H1 (cell line): ENCODE measurements at regions not wholly inside any gene's neighbourhood (a gene's known extent, or its start where the extent isn't known, plus 50 kb on each side); places are given as distances from the start of the nearest gene placed in this dataset.

Experiments
- CTCF ChIA-PET: fragments of 300-600 bp; sonication (Branson Sonifier 250); formaldehyde crosslinking; loops from one replicate; lab custom pipeline; 2021; ENCODE audit not compliant: partially characterized antibody; lab: Charles Lee
- POLR2A ChIA-PET: fragments of 300-600 bp; sonication (Branson Sonifier 250); formaldehyde crosslinking; loops from one replicate; lab custom pipeline; 2021; ENCODE audit warnings: inconsistent platforms; ENCODE audit not compliant: partially characterized antibody; lab: Charles Lee
- DNase-seq, 2 experiments: peaks; one replicate each; pipeline versions ENCODE4 v3.0.0 to v3.0.0-alpha.2; 2010 to 2022; ENCODE audit warnings: low spot score in 2 of 2, low read depth in 1 of 2, mixed read lengths in 1 of 2
- FAIRE-seq: peaks from 2 replicates; lab custom pipeline; 2011; peaks lifted over from hg19 to GRCh38; lab: Jason Lieb, UNC
- H2AFZ ChIP-seq: 2 replicates; pipeline ENCODE4 v1.8.1; 2012; ENCODE audit warnings: low read length, inconsistent platforms
- H2AK5ac ChIP-seq: 2 replicates; pipeline ENCODE4 v1.6.1; 2013; ENCODE audit warnings: low read depth, low read length
- H2BK120ac ChIP-seq: replicated peaks from 2 replicates; pipeline ENCODE3; 2013; ENCODE audit warnings: low read depth, low read length, inconsistent platforms
- H2BK12ac ChIP-seq: 2 replicates; pipeline ENCODE4 v1.6.1; 2013; ENCODE audit warnings: low read depth, low read length
- H2BK15ac ChIP-seq: 2 replicates; pipeline ENCODE4 v1.6.1; 2013; ENCODE audit warnings: low read length
- H2BK20ac ChIP-seq: 2 replicates; pipeline ENCODE4 v1.6.1; 2013; ENCODE audit warnings: low read length
- H2BK5ac ChIP-seq: 2 replicates; pipeline ENCODE4 v1.6.1; 2013; ENCODE audit warnings: low read depth, low read length
- H3K14ac ChIP-seq: 2 replicates; pipeline ENCODE4 v1.6.1; 2013; ENCODE audit warnings: inconsistent platforms; ENCODE audit not compliant: insufficient read length
- H3K18ac ChIP-seq: 2 replicates; pipeline ENCODE4 v1.6.1; 2013; ENCODE audit warnings: low read length; ENCODE audit errors: extremely low read depth
- H3K23ac ChIP-seq: 2 replicates; pipeline ENCODE4 v1.6.1; 2013; ENCODE audit warnings: inconsistent platforms; ENCODE audit not compliant: insufficient read length
- H3K23me2 ChIP-seq: 2 replicates; pipeline ENCODE4 v1.6.1; 2013; ENCODE audit warnings: low read depth, low read length
- H3K27ac ChIP-seq: 2 replicates; pipeline ENCODE4 v1.6.1; 2011; ENCODE audit warnings: low read depth, low read length, inconsistent platforms
- H3K27me3 ChIP-seq, 4 experiments: replicated peaks in 1 of 4; 1 replicate in 1 of 4; 2 replicates in 3 of 4; pipeline versions ENCODE4 v1.6.1 to v1.8.1; 2011 to 2013; ENCODE audit warnings: low read length in 3 of 4, mild to moderate bottlenecking in 3 of 4, inconsistent platforms in 2 of 4, mixed read lengths in 2 of 4, moderate library complexity in 1 of 4; ENCODE audit not compliant: control insufficient read depth in 3 of 4, insufficient read depth in 3 of 4; ENCODE audit errors: extremely low read depth in 1 of 4
- H3K36me3 ChIP-seq, 4 experiments: 2 replicates each; pipeline versions ENCODE4 v1.6.1 to v1.8.1; 2011 to 2013; ENCODE audit warnings: mild to moderate bottlenecking in 4 of 4, low read length in 3 of 4, moderate library complexity in 2 of 4, control low read depth in 1 of 4, inconsistent platforms in 1 of 4; ENCODE audit not compliant: insufficient read depth in 4 of 4, control insufficient read depth in 2 of 4
- H3K4ac ChIP-seq: replicated peaks from 2 replicates; pipeline ENCODE3; 2013; ENCODE audit warnings: low read length, low read depth, mixed read lengths, inconsistent platforms; ENCODE audit not compliant: insufficient read length
- H3K4me1 ChIP-seq, 4 experiments: replicated peaks in 1 of 4; 1 replicate in 1 of 4; 2 replicates in 3 of 4; pipeline versions ENCODE4 v1.6.1 to v1.8.1; 2011 to 2013; ENCODE audit warnings: low read length in 3 of 4, inconsistent platforms in 2 of 4, mixed read lengths in 1 of 4; ENCODE audit not compliant: insufficient read depth in 4 of 4, control insufficient read depth in 3 of 4
- H3K4me2 ChIP-seq, 2 experiments: 2 replicates each; pipeline versions ENCODE4 v1.6.1 to v1.8.1; 2011 to 2013; ENCODE audit warnings: low read depth in 2 of 2, low read length in 2 of 2, control low read depth in 1 of 2, inconsistent platforms in 1 of 2, mild to moderate bottlenecking in 1 of 2; ENCODE audit not compliant: insufficient read depth in 1 of 2
- H3K4me3 ChIP-seq, 4 experiments: fragments of 200-600, 300-600 bp in 1 of 4; sonication (generic), shearing (Covaris generic), sonication (Bioruptor Twin) in 1 of 4; 2 replicates each; pipeline versions ENCODE4 v1.5.1 to v1.8.1; 2011 to 2016; ENCODE audit warnings: low read length in 4 of 4, low read depth in 3 of 4, control low read depth in 2 of 4, inconsistent platforms in 2 of 4, mild to moderate bottlenecking in 2 of 4, mixed read lengths in 1 of 4, moderate library complexity in 1 of 4; ENCODE audit not compliant: insufficient read depth in 2 of 4; ENCODE audit errors: extremely low read depth in 1 of 4
- H3K56ac ChIP-seq: replicated peaks from 2 replicates; pipeline ENCODE3; 2013; ENCODE audit warnings: low read depth, mild to moderate bottlenecking, mixed read lengths, low read length, inconsistent platforms; ENCODE audit not compliant: insufficient read length
- H3K79me1 ChIP-seq: 2 replicates; pipeline ENCODE4 v1.6.1; 2013; ENCODE audit warnings: low read depth, low read length, control low read depth
- H3K79me2 ChIP-seq, 2 experiments: 2 replicates each; pipeline versions ENCODE4 v1.6.1 to v1.8.1; 2012 to 2013; ENCODE audit warnings: low read length in 2 of 2, mild to moderate bottlenecking in 2 of 2, inconsistent platforms in 1 of 2; ENCODE audit not compliant: insufficient read depth in 2 of 2, control insufficient read depth in 1 of 2
- H3K9ac ChIP-seq, 4 experiments: replicated peaks in 1 of 4; 1 replicate in 1 of 4; 2 replicates in 3 of 4; pipeline versions ENCODE4 v1.6.1 to v1.8.1; 2011 to 2013; ENCODE audit warnings: low read depth in 3 of 4, low read length in 3 of 4, control low read depth in 2 of 4, mild to moderate bottlenecking in 2 of 4, moderate library complexity in 2 of 4, inconsistent platforms in 1 of 4; ENCODE audit errors: extremely low read depth in 1 of 4
- H3K9me3 ChIP-seq, 2 experiments: 2 replicates each; pipeline versions ENCODE4 v1.6.1 to v1.8.1; 2012 to 2013; ENCODE audit warnings: mild to moderate bottlenecking in 2 of 2, moderate library complexity in 2 of 2, control low read depth in 1 of 2, inconsistent platforms in 1 of 2, low read depth in 1 of 2, low read length in 1 of 2, mixed read lengths in 1 of 2; ENCODE audit not compliant: insufficient read depth in 2 of 2
- H4K20me1 ChIP-seq, 2 experiments: replicated peaks in 1 of 2; 2 replicates each; pipeline versions ENCODE3 to v1.8.1; 2011 to 2013; ENCODE audit warnings: inconsistent platforms in 2 of 2, low read length in 2 of 2, mild to moderate bottlenecking in 1 of 2; ENCODE audit not compliant: insufficient read depth in 2 of 2, control insufficient read depth in 1 of 2
- H4K5ac ChIP-seq: 2 replicates; pipeline ENCODE4 v1.6.1; 2013; ENCODE audit warnings: low read length, low read depth, mixed read lengths, inconsistent platforms; ENCODE audit not compliant: insufficient read length
- H4K8ac ChIP-seq: 2 replicates; pipeline ENCODE4 v1.8.0; 2013; ENCODE audit warnings: mild to moderate bottlenecking, moderate library complexity, low read length, inconsistent platforms; ENCODE audit not compliant: insufficient read depth; ENCODE audit errors: extremely low read depth
- H4K91ac ChIP-seq: replicated peaks from 2 replicates; pipeline ENCODE3; 2013; ENCODE audit warnings: low read length, mixed read lengths, inconsistent platforms; ENCODE audit not compliant: insufficient read length
- EZH2 ChIP-seq: fragments of 200-600 bp; sonication (generic); IDR thresholded peaks from 2 replicates; pipeline ENCODE4 v1.7.1; 2012; ENCODE audit warnings: low read depth, mild to moderate bottlenecking, moderate library complexity, low read length, inconsistent platforms; ENCODE audit not compliant: severe bottlenecking
- JUND ChIP-seq: IDR thresholded peaks from 2 replicates; pipeline ENCODE4 v1.6.1; 2011; ENCODE audit warnings: mild to moderate bottlenecking, improper control_type of control experiment, low read length
- WGBS, 2 experiments: shearing (Covaris generic) in 1 of 2; methylation state at CpG; one replicate each; pipeline versions ENCODE4 v1.1.6 to v1.1.7; 2013 to 2015; ENCODE audit warnings: low lambda C conversion rate in 2 of 2, mixed read lengths in 2 of 2, inconsistent platforms in 1 of 2, low coverage in 1 of 2, missing lambda C conversion rate in 1 of 2; ENCODE audit not compliant: insufficient replicate concordance in 2 of 2, insufficient coverage in 1 of 2, insufficient read length in 1 of 2; ENCODE audit errors: extremely low coverage in 1 of 2, missing lambda C conversion rate in 1 of 2; 5-methylcytosine and 5-hydroxymethylcytosine counted together

DNA sequence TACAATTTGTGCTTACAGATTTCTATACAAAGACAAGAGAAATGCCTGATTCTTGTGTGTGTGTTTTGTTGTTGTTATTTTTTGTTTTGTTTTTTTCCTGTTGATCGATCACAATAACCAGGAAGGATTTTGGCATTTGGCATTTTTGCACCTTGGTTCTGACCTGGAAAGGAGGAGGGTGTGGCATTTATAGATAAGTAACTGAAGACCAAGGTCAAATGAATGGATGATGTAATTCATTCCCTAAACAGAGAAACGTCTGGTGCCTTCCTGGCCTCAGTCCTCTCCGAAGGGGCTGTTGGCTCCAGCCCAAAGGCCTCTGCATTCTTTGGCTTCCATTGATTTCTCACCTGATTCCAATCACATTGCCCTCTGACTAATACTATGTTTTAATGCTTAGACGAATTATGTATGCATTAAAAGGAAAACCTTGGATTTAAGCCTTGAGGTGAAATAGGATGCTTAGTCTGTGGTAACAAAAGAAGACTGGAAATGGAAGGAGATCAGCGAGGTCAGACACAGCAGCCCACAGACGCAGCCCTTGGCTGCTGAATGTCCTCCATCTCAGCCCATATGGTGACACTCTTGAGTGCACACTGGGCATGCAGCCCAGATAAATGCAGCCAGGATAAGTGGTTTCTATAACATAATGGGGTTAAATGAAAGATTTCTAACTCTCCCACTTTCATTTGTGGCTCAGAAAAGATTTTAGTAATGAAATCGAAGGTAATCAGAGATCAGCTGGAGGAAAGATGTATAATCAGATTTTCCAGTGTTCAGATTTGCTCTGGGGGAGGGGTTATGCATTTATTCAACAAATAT is 60.5 kb upstream of the TRIM2 start:
- H3K23ac ChIP-seq = no peak overlapping the region
- H3K4ac ChIP-seq = no peak overlapping the region
- H3K79me2 ChIP-seq = no peaks in the 10 kb centered on the region
- no peak overlapping the region; the same call in 1 of the 2 replicates for H2BK12ac ChIP-seq
- no peaks in the 10 kb centered on the region for H3K36me3 ChIP-seq
- peak overlapping the region; percentile 72; the same call in 1 of the 2 replicates for H2AFZ ChIP-seq
- no peak overlapping the region for H4K5ac ChIP-seq
- H3K9ac ChIP-seq = no peak overlapping the region
- H3K9me3 ChIP-seq = no peaks in the 10 kb centered on the region
- H2BK5ac ChIP-seq = no peak overlapping the region
- H2BK15ac ChIP-seq = no peak overlapping the region; the same call in 1 of the 2 replicates
- ChIA-PET POLR2A (no interaction called here), CTCF (interaction anchor here (0.9 to 5.4 kb wide), 35 partner anchors 8 to 430 kb away, joined by 3 to 53 read pairs (median 5); partner anchors contain the start of gene TRIM2)
- H3K18ac ChIP-seq = no peak overlapping the region; the same call in 1 of the 2 replicates
- H2BK20ac ChIP-seq = peak overlapping the region; percentile 29; the same call in 1 of the 2 replicates
- H3K14ac ChIP-seq = no peak overlapping the region
- no peak overlapping the region for H4K91ac ChIP-seq
- H3K27me3 ChIP-seq = no peaks in the 10 kb centered on the region
- peaks cover 3 to 8% (median 4%) of the 10 kb centered on the region in 4 experiments; a peak in 4 of 7 replicates for H3K4me1 ChIP-seq
- FAIRE-seq = peak; percentile 19
- no peaks in the 10 kb centered on the region for H4K20me1 ChIP-seq
- H4K8ac ChIP-seq = no peak overlapping the region
- no peak overlapping the region for H3K56ac ChIP-seq
- no peak overlapping the region for H3K4me3 ChIP-seq
- 50% methylated on average over 7 of the region's 7 CpGs; no CpG with 5 or more reads in 1 of the 2 experiments for WGBS, 2 experiments
- H3K4me2 ChIP-seq = no peak overlapping the region
- no peaks in the 10 kb centered on the region for H3K79me1 ChIP-seq
- no peak overlapping the region for H3K27ac ChIP-seq
- TF ChIP-seq EZH2 (no peak), JUND (peak; percentile 26; the same call in 1 of the 2 replicates)
- TF ChIP-seq, all 59 proteins: peak for 1
- DNase-seq = no peak
- Histone ChIP-seq H2AK5ac (no peak overlapping the region), H2BK120ac (no peak overlapping the region), H3K23me2 (no peaks in the 10 kb centered on the region)
